Smooth muscle cell (in vitro differentiated cells): ENCODE measurements at regions not wholly inside any gene's neighbourhood (a gene's known extent, or its start where the extent isn't known, plus 50 kb on each side); places are given as distances from the start of the nearest gene placed in this dataset.

ENCODE experiments used
- DNase-seq: peaks from one replicate; lab custom pipeline; 2025; ENCODE audit not compliant: unreplicated experiment; lab: John Stamatoyannopoulos, UW
- H2AFZ ChIP-seq: fragments of 200-600 bp; sonication (generic); 2 replicates; pipeline ENCODE4 v1.6.0; 2016; ENCODE audit warnings: antibody characterized with exemption, low read depth, mild to moderate bottlenecking
- H3F3A ChIP-seq: fragments of 200-600 bp; sonication (generic); 2 replicates; pipeline ENCODE4 v1.6.0; 2017; ENCODE audit warnings: antibody characterized with exemption, low read depth
- H3K27ac ChIP-seq: fragments of 200-600 bp; sonication (generic); 2 replicates; pipeline ENCODE4 v1.5.1; 2016; ENCODE audit warnings: low read depth, mild to moderate bottlenecking
- H3K27me3 ChIP-seq: fragments of 200-600 bp; sonication (generic); 2 replicates; pipeline ENCODE4 v1.6.1; 2016; ENCODE audit warnings: low read depth, mild to moderate bottlenecking
- H3K36me3 ChIP-seq: fragments of 200-600 bp; sonication (generic); 2 replicates; pipeline ENCODE4 v1.5.1; 2016; ENCODE audit warnings: low read depth
- H3K4me1 ChIP-seq: fragments of 200-600 bp; sonication (generic); 2 replicates; pipeline ENCODE4 v1.5.1; 2016; ENCODE audit warnings: low read depth
- H3K4me2 ChIP-seq: fragments of 200-600 bp; sonication (generic); 2 replicates; pipeline ENCODE4 v1.6.0; 2016; ENCODE audit warnings: mild to moderate bottlenecking
- H3K4me3 ChIP-seq: fragments of 200-600 bp; sonication (generic); 2 replicates; pipeline ENCODE4 v1.5.1; 2016; ENCODE audit warnings: mild to moderate bottlenecking
- H3K79me2 ChIP-seq: fragments of 200-600 bp; sonication (generic); 2 replicates; pipeline ENCODE4 v1.6.0; 2016; ENCODE audit warnings: low read depth, mild to moderate bottlenecking
- H3K9ac ChIP-seq: fragments of 200-600 bp; sonication (generic); 2 replicates; pipeline ENCODE4 v1.6.0; 2016; ENCODE audit warnings: low read depth
- H3K9me3 ChIP-seq: fragments of 200-600 bp; sonication (generic); replicated peaks from 2 replicates; pipeline ENCODE4 v1.5.1; 2016; ENCODE audit warnings: low read depth
- H4K20me1 ChIP-seq: fragments of 200-600 bp; sonication (generic); 2 replicates; pipeline ENCODE4 v1.6.0; 2016; ENCODE audit warnings: low read depth
- CTCF ChIP-seq: fragments of 200-600 bp; sonication (generic); IDR thresholded peaks from 2 replicates; pipeline ENCODE4 v1.5.1; 2017; ENCODE audit warnings: borderline replicate concordance, mild to moderate bottlenecking, antibody characterized with exemption; ENCODE audit not compliant: insufficient read depth, poor library complexity, severe bottlenecking
- WGBS: methylation state at CpG from one replicate; pipeline ENCODE4 v1.1.7; 2016; ENCODE audit warnings: low lambda C conversion rate; 5-methylcytosine and 5-hydroxymethylcytosine counted together

- 79% methylated on average over 7 of the region's 7 CpGs for WGBS
- no peaks in the 10 kb centered on the region for H4K20me1 ChIP-seq
These were observed 594.6 kb downstream of the PTPRU start for GRCh38 chr1:29830916-29831315.

DNA sequence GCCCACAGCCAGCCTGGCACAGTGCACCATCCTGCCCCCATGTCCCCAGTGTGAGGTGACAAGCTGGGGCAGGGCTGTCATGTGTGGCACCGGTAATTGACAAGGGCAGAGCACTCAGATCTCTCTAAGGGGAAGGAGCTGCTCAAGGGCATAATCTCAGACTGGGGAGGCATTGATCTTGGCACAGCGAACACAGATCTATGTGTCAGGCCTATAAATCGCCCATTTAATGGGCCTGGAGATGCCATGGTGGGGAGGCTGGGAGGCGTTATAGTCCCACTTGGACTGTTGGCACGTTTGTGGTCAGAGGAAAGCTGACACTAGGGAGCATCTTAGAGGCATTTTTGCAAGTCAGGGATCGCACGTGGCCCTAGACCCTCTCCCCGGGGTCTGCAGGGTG is 594.1 kb downstream of the PTPRU start:
- Histone ChIP-seq H3K4me3 (no peak overlapping the region), H4K20me1 (no peaks in the 10 kb centered on the region), H2AFZ (no peak overlapping the region), H3K4me2 (no peak overlapping the region), H3F3A (no peaks in the 10 kb centered on the region), H3K4me1 (no peaks in the 10 kb centered on the region), H3K79me2 (no peaks in the 10 kb centered on the region), H3K27me3 (peaks cover 53% of the 10 kb centered on the region), H3K27ac (no peak overlapping the region), H3K36me3 (no peaks in the 10 kb centered on the region), H3K9ac (no peak overlapping the region), H3K9me3 (no peaks in the 10 kb centered on the region)
- 81% methylated on average over 8 of the region's 8 CpGs for WGBS
- no peak for TF ChIP-seq CTCF
- DNase-seq = no peak

More at GRCh38 chr1:29830916-29831315, 594.6 kb downstream of the PTPRU start:
- Histone ChIP-seq H3K27ac (no peak overlapping the region), H2AFZ (no peak overlapping the region), H3K4me3 (no peak overlapping the region), H3K79me2 (no peaks in the 10 kb centered on the region), H3K36me3 (no peaks in the 10 kb centered on the region), H3K4me2 (no peak overlapping the region), H3F3A (no peaks in the 10 kb centered on the region), H3K4me1 (no peaks in the 10 kb centered on the region), H3K9me3 (no peaks in the 10 kb centered on the region), H3K27me3 (peaks cover 59% of the 10 kb centered on the region), H3K9ac (no peak overlapping the region)
- TF ChIP-seq CTCF = no peak
- DNase-seq = no peak

GRCh38 chr1:29829448-29830344 is 593.4 kb downstream of the PTPRU start:
- Histone ChIP-seq H4K20me1 (no peaks in the 10 kb centered on the region), H3F3A (no peaks in the 10 kb centered on the region), H3K36me3 (no peaks in the 10 kb centered on the region), H3K27ac (no peak overlapping the region), H3K4me2 (no peak overlapping the region), H3K4me3 (no peak overlapping the region), H3K9ac (no peak overlapping the region), H3K4me1 (no peaks in the 10 kb centered on the region), H3K79me2 (no peaks in the 10 kb centered on the region), H2AFZ (no peak overlapping the region), H3K27me3 (peaks cover 47% of the 10 kb centered on the region), H3K9me3 (no peaks in the 10 kb centered on the region)
- TF ChIP-seq CTCF = no peak
- DNase-seq = no peak
- 90% methylated on average over 13 of the region's 14 CpGs for WGBS
